ENCODE measurements at regions not wholly inside any gene's neighbourhood (a gene's known extent, or its start where the extent isn't known, plus 50 kb on each side); places are given as distances from the start of the nearest gene placed in this dataset.
"Not testable (repeated sequence)": the region's sequence is repeated elsewhere in the genome, so short reads cannot be mapped to it uniquely, and the experiment has no call there.

DNA sequence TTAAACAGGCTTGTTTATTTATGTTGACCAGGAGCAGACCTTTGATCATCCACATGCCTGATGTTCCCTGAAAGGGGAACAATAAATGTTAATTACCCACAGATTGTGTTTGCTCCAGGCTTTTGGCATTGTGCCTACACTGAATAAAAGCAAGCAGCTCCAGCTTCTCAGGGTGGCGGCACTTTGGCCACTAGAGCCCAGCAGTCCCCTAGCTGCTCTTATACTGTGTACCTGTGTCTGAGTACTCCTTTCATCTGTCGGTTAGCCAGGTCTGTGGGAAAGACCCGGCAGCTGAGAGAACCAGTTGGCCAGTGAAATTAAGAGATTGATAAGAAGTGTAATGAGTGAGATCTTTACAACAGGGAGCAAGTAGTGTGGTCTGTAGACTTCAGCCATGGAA lies 254.8 kb upstream of the FTMT start:
- no peak for DNase-seq (ENCODE audit: extremely low read depth, low read depth, low spot score)

DNA sequence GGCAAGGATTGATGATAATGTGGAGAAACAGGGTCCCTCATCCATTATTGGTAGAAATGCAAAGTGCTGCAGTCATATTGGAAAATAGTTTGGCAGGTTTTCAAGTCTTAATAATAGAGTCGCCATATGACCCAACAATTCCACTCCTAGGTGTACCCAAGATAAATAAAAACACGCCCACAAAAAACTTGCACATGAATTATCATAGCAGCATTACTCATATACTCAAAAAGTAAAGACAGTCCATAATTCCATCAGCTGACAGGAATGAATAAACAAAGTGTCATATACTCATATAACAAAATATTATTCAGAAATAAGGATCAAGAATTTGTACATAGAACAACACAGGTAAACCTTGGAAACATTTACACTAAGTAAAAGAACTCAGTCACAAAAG lies 242.9 kb upstream of the FTMT start:
- DNase-seq (ENCODE audit: extremely low read depth, low read depth, low spot score): no peak

DNA sequence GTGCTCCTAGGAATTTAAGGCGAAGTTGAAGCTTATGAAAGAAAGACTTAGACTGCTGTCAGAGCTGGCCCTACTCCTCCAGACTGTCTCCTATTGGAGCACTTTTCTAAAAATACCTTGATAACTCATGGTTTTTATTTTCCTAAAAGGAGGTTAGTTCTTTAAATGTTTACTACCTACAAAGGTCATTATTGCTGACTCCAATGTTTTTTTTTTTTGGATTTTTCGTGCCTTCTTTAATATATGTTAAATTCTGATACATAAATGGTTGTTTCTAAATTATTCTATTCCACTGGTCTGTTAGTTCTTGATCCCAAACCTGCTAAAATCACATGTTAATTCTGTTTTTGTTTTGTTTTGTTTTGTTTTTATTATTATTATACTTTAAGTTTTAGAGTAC lies 227.6 kb upstream of the FTMT start:
- DNase-seq (ENCODE audit: extremely low read depth, low read depth, low spot score): no peak

DNA sequence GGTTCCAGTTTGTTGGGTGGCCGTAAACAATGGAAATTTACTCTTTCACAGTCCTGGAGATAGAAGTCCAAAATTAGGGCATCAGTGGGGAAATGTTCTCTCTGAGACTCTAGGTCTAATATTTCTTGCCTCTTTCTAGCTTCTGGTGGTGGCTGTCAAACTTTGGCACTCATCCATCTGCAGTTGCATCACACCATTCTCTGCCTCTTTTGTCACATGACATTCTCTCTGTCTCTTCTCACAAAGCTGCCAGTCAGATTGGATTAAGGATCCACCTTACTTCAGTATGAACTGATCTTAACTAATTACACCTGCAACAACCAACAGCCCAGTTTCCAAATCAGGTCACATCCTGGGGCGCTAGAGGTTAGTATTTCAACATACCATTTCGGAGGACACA lies 222.9 kb upstream of the FTMT start:
- no peak for DNase-seq (ENCODE audit: extremely low read depth, low read depth, low spot score)

DNA sequence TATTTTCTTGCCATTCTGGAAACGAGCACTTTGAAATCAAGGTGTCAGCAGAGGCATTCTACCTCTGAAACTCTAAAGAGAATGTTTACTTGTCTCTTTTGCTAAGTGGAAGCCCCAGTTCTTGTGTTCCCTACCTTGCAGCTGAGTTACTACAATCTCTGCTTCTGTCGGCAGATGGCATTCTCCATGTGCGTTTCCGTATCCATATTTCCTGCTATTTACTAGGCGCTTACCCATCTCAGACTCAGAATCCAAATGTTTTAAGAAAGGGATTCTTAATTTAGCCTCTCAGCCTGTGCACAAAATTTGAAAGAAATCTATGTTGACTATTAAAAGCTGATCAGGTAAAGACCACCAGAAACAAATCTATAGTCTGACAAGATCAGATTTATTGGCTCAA lies 221.3 kb upstream of the FTMT start:
- no peak for DNase-seq (ENCODE audit: extremely low read depth, low read depth, low spot score)

DNA sequence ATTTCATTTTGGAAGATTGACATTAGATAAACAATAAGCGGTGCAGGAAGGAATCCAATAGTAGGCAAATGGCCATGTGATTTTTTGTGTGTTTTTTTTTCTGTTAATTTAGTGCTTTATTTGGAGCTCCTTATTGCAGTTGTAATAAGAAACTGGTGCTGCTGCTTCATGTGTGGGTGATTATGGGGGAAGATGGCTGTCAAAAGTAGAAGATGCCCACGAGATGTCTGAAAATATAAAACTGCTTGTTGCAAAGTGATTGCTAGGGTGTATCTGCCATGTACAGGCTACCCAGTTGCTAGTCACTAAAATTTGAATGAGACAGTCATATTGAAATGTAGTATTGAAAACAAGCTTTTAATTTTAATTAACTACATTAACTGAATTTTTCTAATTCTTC lies 216.7 kb upstream of the FTMT start:
- DNase-seq (ENCODE audit: extremely low read depth, low read depth, low spot score): no peak

DNA sequence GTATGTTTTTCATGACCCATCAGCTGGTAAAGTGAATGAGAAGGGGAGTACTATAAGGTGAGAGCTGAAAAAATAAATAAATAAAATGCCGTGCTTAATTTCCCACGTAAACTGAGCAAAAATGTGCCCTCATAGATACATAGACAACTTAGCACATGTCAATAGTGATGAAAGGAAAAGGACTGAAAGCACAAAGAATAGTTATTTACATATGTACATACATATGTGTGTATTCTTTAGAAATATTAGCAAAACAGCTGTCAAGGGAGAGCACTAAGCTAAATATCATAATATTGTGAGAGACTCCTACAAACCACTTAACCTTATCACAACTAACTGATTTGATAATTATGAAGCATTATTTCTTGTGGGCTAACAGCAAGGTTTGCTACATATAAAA lies 213.6 kb upstream of the FTMT start:
- DNase-seq (ENCODE audit: extremely low read depth, low read depth, low spot score): no peak

DNA sequence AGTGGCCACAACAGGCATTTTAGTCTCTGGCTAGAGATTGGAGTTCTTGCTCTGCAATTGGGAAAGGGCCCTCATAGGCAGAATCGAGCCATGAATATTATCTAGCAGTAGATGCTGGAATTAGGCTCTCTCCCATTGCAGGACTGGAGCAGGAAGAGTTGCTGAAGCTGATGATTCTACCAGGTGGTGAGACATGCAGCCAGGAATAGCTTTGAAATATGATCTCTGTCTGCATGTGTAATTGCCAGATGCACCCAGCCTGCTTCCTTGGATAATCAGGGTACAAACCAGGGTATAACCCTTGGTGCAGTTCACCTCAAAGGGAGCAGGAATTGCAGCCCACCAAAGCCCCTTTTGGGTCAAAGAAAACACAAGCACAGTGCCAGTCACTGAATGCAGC lies 211.4 kb upstream of the FTMT start:
- no peak for DNase-seq (ENCODE audit: extremely low read depth, low read depth, low spot score)

DNA sequence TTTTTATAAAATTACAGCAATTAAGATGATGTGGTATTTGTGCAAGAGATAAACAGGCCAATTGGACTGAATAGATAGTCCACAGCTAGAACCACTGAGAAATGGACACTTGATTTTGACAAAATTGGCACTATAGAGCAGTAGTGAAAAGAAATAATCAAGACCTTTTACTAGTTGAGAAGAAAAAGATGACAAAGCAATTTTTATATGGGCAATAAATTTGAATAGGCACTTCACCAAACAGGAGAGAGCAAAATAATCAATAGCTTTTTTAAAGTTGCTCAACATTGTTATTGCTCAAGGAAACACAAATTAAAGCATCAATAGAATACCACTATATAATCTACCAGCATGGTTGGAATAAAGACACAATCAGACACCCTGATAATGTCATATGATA lies 193.5 kb upstream of the FTMT start:
- DNase-seq (ENCODE audit: extremely low read depth, low read depth, low spot score): no peak

DNA sequence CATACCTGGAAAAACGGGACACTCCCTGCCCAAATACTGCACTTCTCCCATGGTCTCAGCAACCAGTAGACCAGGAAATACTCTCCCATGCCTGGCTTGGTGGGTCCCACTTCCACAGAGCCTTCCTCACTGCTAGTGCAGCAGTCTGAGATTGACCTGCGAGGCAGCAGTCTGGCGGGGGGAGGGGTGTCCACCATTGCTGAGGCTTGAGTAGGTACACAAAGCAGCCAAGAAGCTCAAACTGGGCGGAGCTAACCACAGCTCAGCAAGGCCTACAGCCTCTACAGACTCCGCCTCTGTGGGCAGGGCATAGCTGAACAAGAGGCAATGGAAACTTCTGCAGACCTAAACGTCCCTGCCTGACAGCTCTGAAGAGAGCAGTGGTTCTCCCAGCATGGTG lies 191.5 kb upstream of the FTMT start:
- DNase-seq (ENCODE audit: extremely low read depth, low read depth, low spot score): no peak

DNA sequence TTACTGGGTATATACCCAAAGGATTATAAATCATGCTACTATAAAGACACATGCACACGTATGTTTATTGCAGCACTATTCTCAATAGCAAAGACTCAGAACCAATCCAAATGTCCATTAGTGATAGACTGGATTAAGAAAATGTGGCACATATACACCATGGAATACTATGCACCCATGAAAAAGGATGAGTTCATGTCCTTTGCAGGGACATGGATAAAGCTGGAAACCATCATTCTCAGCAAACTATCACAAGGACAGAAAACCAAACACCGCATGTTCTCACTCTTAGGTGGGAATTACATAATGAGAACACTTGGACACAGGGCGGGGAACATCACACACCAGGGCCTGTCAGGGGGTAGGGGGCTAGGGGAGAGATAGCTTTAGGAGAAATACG lies 186.1 kb upstream of the FTMT start:
- not testable (repeated sequence) for DNase-seq (ENCODE audit: extremely low read depth, low read depth, low spot score)

DNA sequence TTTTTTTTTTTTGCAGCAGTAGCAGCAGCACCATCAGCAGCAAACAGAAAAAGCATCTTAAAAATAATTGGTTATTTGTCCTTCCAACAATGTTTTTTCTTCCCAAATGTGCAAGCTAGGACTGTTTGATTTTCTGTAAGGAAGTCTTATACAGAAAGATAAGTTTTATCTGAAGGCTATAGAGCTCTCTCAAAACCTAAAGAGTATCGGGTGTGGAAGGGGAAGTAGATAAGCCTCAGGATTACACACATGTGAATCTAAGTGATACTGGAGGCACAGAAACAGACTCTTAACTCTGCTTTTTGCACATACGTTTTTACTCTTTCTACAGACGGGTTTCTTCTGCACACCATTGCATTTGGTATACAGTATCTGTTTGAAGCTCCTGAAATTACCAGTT lies 184.4 kb upstream of the FTMT start:
- DNase-seq (ENCODE audit: extremely low read depth, low read depth, low spot score): no peak

DNA sequence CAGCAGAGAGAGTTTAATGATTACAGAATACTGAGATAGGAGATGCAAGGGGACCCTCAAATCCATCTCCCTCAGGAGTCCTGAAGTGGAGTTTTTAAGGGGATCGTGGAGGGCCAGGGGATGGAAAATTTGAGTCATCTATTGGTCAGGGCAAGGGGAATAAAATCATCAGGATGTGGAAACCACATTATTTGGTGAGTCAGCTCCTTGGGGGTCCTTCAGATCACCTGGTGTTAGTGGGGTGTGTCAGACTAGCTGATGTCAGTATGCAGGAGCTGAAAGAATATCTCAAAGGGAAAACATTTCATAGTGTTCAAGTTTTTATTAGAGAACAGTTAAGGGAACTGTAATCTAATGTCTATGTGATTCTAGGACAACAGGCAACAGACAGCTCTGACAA lies 183.0 kb upstream of the FTMT start:
- no peak for DNase-seq (ENCODE audit: extremely low read depth, low read depth, low spot score)

DNA sequence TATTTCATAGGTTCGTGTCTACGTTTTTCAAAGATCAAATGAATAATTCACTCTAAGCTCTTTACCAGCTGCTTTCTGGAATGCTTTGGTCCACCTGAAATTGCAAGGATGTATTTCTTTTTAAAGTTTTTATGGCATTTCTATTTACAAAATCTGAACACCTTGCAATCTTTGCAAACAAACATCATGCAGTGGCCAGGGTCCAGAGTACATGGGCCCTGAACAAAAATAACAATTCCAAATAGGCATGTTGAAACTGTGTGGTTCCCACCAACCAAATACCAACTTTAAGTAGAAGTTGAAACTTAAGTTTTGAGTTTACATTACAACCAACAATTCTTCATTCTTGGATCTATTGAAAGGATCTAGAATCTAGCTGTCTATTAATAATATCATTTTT lies 180.1 kb upstream of the FTMT start:
- DNase-seq (ENCODE audit: extremely low read depth, low read depth, low spot score): no peak

DNA sequence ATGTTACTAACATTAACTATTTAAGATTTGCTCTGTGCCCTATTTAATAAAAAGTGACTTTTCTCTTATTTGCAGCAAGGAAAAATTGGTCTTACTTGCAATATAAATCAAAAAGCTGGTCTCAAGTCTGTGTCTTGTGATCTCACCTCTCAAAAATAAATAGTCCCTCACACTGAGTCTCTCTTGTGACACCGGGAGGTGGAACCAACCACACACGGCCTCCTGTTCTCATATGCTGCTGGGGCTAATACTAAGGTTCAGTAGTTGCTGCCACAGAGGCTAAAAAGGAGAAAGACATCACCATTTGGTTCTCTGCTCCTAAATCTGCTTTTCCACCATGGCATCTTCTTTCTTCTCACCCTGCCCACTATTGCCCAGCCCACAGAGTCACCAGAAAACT lies 175.8 kb upstream of the FTMT start:
- no peak for DNase-seq (ENCODE audit: extremely low read depth, low read depth, low spot score)

DNA sequence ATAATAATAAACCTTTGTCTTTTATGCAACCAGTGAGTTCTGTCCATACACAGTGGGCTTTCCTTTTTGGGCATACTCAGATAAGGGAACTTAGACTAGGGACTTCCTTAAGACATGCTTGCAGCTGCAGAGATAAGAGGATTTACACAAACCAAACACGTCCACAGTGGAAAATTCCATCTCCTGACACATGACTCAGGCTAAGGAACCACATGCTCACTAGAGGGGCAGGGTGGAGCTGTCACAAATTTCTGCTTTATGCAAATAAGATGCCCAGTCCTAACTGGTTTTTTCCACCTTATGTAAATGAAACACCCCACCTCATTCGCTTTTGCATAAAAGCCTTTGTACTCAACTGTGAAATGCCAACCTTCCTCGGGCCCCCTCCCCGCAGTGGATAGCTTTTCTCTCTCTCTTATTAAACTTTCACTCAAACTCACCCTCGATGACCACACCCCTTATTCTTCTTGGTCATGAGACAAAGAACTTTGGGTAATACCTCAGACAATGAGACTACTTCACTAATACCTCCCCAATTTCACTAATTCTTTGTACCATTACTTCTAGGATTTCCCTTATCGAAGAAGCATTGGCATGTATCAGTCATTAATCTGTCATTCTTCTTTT lies 170.3 kb upstream of the FTMT start:
- no peak for DNase-seq (ENCODE audit: extremely low read depth, low read depth, low spot score)

DNA sequence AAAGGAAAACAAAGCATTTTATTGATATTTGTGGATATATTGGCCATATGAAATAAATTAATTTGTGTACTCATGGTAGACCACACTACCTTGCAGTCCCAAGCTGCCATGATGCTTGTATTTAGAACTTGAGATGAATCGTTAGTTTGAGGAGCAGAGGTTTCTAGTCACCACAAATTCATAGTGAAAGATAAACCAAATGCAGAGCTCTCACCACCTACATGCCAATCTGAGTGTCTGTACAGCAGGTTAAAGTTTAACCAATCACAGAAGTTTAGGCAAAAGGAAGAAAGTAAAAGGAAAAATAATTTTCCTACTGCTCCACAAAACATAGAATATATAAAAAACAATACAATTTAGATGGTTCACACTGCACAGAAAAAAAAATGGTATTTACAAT lies 163.6 kb upstream of the FTMT start:
- DNase-seq (ENCODE audit: extremely low read depth, low read depth, low spot score): no peak

DNA sequence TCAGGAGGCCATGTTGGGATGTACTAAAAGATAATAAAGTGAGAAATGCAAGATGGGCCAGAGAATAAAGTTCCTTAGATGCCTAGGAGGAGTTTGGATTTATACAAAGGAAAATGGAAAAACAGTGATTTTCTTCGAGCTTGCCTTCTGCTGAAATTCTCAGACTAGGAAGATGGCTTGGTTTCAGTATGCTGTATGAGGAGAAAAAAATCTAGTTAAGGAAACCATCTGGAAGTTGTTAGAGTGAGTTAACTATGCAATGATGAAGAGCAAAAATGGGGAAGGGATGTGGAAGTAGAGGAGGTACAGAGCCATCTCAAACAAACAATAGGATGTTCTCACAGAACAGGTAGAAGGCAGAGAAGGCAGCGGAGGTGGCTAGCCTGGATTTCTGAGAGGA lies 162.9 kb upstream of the FTMT start:
- DNase-seq (ENCODE audit: extremely low read depth, low read depth, low spot score): no peak

DNA sequence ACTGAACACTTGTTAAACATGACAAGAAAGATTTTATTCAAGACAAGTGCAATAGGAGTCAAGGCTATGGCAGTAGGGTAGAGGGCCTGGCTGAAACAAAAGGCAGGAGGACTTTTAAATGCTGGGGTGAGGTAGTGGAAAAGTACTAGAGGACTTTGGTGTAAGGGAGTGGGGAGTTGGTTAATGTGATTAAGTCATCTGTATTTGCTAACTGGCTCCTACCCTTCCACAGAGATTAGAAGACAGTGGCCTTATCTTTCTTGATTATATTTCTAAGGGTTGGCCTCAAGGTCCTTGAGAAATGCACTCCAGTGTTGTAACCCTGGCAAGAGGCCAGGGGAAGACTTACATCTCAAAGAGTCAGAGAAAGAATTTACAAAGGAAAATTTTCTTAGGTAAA lies 160.2 kb upstream of the FTMT start:
- DNase-seq (ENCODE audit: extremely low read depth, low read depth, low spot score): no peak

DNA sequence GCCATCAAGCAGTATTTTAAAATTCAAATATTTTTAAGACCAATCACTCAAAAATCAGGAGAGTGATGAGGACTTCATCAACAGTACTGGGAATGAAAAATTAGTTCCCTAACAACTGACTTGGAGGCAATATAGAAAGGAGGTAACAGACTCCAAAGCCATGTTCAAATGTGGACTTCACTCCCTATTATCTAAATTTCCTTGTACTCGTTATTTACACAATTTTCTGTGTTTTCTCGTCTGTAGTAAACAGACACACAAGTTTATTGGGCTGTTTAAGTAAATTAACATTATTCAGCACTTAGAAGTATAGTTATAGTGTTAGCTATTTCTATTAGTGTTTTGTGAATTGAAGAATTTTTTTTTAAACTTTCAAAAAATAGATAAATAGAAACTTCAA lies 159.5 kb upstream of the FTMT start:
- DNase-seq (ENCODE audit: extremely low read depth, low read depth, low spot score): no peak

DNA sequence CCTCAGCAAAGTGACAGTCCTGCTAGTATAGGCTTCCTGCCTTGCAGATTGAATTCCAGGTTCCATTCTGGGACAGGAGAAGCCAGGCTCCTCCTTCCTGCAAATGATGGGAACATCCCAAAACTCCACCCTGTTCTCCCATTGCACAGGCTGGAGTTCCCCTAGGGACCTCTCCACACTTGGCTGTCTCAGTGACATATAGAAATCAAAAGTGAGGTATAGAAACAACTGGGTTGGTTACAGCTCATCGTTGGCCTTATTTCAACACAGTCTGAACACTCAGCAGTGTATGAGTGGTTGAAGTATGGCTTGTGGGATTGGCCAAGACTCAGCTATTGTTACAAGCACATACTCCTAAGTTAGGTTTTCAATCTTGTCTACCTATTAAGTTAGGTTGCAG lies 157.8 kb upstream of the FTMT start:
- no peak for DNase-seq (ENCODE audit: extremely low read depth, low read depth, low spot score)

DNA sequence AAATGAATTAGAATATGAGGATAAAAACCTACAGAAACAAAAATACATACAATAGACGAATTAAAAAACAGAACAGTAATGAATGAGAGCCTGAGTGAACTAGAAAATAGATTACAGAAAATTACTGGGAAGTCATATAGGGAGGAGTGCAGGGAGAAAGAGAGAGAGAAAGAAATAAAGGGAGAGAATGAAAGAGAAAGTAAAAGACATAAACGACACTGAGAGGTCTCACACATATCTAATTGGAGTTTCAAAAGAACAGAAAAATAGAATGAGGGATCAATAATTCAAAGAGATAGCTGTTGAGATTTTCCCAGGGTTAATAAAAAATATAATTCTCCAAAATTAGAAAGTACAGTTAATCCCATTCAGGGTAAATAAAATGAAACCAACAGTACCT lies 156.4 kb upstream of the FTMT start:
- no peak for DNase-seq (ENCODE audit: extremely low read depth, low read depth, low spot score)

DNA sequence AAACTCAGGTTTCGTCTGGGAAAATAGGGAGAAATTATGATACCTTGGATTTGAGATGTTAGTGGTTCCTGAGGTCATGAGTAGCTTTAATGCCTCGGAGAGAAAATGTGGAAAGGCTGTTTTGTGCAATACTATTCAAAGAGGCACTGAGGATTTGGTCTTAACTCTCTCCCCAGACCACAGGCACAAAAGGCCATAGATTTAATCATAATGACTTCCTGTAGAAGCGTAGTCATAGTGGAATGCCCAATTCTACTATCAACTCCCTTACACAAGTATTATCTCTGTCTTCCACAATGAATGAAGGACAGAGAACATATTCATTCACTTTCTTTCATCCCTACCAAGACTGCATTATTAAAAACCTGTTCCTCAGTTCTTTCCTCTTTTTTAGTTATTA lies 153.0 kb upstream of the FTMT start:
- DNase-seq (ENCODE audit: extremely low read depth, low read depth, low spot score): no peak

DNA sequence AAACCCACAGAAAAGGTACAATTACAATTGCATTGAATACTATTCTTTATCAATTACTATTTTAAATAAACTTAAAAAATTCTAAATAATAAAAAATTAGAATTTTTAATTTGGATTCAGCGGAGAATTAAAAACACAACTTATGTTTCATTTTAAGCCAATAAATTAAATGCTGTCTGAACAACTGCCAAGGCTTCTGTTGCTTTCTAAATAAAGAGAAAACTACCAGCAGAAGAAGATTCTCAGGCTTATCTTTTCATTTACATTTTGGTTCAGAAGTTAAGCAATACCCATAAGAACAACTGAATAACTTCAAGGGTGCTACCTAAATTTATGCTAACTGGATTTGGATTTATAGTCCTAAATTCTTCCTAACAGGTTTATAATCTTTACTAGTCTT lies 150.0 kb upstream of the FTMT start:
- DNase-seq (ENCODE audit: extremely low read depth, low read depth, low spot score): no peak

Measured in glomerular endothelial cell (primary cell).